ENCODE measurements at regions not wholly inside any gene's neighbourhood (a gene's known extent, or its start where the extent isn't known, plus 50 kb on each side); places are given as distances from the start of the nearest gene placed in this dataset.

GRCh38 chr10:31146491-31147209 is 115.0 kb upstream of the ZNF438 start:
- no peak for DNase-seq

GRCh38 chr10:31147210-31147608 is 115.5 kb upstream of the ZNF438 start:
- DNase-seq: no peak

- no peak for DNase-seq
These were observed 117.3 kb upstream of the ZNF438 start for GRCh38 chr10:31148951-31149350.

- no peak for DNase-seq
These were observed 118.3 kb upstream of the ZNF438 start for GRCh38 chr10:31149835-31150512.

- no peak for DNase-seq
These were observed 119.6 kb upstream of the ZNF438 start for GRCh38 chr10:31151301-31151700.

- no peak for DNase-seq
These were observed 120.9 kb upstream of the ZNF438 start for GRCh38 chr10:31152421-31153135.

- DNase-seq: no peak
These were observed 121.5 kb upstream of the ZNF438 start for GRCh38 chr10:31153161-31153560.

GRCh38 chr10:31153692-31154091 is 122.0 kb upstream of the ZNF438 start:
- DNase-seq: no peak

- no peak for DNase-seq
These were observed 123.3 kb upstream of the ZNF438 start for GRCh38 chr10:31154996-31155395.

- no peak for DNase-seq
These were observed 125.7 kb upstream of the ZNF438 start for GRCh38 chr10:31157123-31158010.

GRCh38 chr10:31158011-31158658 is 126.5 kb upstream of the ZNF438 start:
- no peak for DNase-seq

GRCh38 chr10:31166606-31167005 is 134.9 kb upstream of the ZNF438 start:
- no peak for DNase-seq

- DNase-seq: no peak
These were observed 139.0 kb upstream of the ZNF438 start for GRCh38 chr10:31170636-31171035.

- no peak for DNase-seq
These were observed 139.9 kb upstream of the ZNF438 start for GRCh38 chr10:31171402-31172083.

- DNase-seq: no peak
These were observed 141.3 kb upstream of the ZNF438 start for GRCh38 chr10:31172925-31173324.

GRCh38 chr10:31173752-31174151 is 142.1 kb upstream of the ZNF438 start:
- DNase-seq: no peak

- no peak for DNase-seq
These were observed 139.8 kb upstream of the ZEB1 start for GRCh38 chr10:31179091-31179680.

- no peak for DNase-seq
These were observed 132.6 kb upstream of the ZEB1 start for GRCh38 chr10:31186225-31187000.

- DNase-seq: no peak
These were observed 131.8 kb upstream of the ZEB1 start for GRCh38 chr10:31187182-31187581.

GRCh38 chr10:31187607-31188210 is 131.3 kb upstream of the ZEB1 start:
- no peak for DNase-seq
